Kidney tubule cell (primary cell): ENCODE measurements at regions not wholly inside any gene's neighbourhood (a gene's known extent, or its start where the extent isn't known, plus 50 kb on each side); places are given as distances from the start of the nearest gene placed in this dataset.
"Not testable (repeated sequence)": the region's sequence is repeated elsewhere in the genome, so short reads cannot be mapped to it uniquely, and the experiment has no call there.

Experiments
- DNase-seq: peaks from one replicate; pipeline ENCODE4 v3.0.0-alpha.2; 2018; ENCODE audit warnings: low spot score

DNA sequence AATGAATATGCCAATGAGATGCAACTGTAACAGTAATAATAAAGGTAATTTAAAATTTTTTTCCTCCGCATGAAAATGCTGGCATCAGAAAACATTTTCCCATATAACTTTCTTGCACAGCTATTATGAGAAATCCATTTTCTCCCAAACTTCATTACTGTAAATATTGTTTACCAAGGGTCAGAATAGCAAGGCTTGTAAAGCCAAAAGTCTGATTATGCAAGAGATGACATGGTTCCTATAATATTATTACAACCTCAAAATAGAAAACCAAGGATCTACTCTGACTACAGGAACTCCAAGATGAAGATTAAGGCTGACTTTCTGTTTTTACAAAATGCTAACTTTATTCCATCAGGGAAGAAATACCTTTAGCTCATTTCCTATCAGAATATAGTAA is 162.7 kb upstream of the CDK1 start:
- DNase-seq: no peak

DNA sequence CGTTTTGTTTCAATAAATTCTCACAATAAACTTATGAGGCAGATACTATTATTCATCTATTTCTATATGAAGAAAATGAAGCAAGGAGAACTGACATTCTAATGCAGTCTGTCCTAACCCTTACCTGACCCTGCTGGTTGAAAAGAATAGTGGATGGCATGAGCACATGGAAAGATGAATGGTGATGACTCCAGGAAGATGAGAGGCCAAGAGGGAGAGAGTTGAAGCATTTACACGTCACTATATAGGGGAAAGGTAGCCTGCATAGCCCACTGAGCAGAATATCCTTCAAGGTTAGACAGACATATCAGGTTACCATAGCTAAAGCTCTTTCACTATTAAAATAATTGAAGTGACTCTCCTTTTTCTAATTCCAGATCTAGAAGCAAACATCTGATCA is 163.9 kb upstream of the CDK1 start:
- DNase-seq: no peak

DNA sequence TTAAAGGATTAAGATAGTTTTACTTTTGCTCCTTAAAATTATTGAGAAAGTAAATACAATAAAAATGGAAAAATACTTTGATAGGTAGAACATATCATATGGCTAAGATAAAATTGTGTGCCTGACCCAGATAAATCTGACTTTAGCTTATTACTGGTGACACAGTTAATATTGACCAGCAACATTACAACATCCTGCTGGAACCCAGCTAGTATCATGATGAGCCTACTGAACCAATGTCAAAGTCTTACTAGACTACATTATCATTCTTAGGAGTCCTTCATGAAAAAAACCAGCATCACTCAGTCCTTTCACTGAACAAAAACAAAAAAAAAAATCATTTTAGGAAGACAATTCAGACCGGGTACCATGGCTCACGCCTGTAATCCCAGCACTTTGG is 164.8 kb upstream of the CDK1 start:
- no peak for DNase-seq

DNA sequence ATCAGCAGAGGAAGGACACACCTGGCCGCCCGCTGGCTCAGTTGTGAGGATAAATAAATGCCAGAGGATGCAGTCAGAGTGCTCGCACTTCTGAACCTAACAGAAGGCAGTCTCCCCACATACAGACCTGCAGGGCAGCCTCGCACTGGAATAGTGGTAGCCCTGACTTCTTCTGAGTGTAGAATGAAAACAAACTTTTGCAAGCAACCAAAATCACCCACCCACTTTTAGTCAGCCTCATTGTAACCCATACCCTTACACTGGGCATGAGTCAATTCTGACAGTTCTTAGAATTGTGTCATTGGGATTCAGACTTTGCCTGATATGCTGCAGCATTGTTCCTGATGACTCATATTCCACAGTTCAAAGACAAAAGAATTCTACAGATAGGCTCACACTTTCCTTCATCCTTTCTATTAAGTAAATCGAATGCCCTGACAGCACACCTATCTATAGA is 167.0 kb upstream of the CDK1 start:
- peak; percentile 90 for DNase-seq

DNA sequence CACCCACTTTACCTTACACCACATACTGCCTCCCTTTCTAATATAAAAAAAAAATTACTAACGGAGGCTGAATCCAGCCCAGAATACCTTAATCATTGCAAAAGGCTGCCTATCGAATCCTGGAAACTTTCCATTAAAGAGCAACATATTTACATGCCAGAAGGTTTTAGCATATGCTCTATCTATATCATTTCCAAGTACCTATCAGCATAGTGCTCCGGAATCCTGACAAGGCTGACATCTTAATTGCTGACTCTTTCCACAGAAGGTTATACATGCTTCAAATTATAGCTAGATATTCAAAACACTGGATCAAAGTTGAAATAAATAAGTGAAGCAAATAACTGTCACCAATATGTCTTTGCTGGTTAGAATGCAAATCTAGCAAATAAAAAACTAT is 170.9 kb upstream of the CDK1 start:
- no peak for DNase-seq

DNA sequence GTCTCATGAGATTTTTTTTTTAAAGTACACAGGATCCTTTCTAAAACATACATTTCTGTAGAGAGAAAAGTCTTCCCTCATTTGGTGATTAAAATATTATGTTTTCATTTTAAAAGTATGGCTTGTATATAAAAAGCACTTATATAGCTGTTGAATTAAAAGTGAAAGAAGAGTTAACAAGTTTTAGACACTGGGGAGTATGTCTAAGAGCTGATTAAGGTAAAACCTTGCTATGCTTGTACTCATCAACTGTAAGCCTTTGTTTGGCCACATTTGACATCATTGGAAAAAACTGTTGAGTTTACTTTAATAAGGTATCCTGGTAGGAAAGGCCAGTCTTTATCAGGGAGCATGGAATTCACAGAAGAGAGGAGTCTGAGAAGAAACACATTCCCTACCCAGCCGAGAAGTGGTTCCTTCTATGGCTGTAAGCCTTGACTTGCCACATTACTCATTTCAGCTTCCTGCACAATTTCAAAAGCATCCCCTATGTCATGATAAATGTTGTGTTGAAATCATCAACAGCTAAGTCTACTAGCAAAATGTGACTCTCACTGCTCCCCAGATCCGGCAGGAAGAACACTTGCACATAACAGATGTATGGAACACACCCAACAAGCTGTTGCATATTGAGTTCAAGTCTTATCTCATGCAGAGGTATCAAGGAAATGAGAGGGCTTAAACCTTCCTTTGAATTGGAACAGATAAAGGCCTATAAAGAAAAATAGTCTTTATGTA is 171.8 kb upstream of the CDK1 start:
- peak; percentile 5 for DNase-seq

DNA sequence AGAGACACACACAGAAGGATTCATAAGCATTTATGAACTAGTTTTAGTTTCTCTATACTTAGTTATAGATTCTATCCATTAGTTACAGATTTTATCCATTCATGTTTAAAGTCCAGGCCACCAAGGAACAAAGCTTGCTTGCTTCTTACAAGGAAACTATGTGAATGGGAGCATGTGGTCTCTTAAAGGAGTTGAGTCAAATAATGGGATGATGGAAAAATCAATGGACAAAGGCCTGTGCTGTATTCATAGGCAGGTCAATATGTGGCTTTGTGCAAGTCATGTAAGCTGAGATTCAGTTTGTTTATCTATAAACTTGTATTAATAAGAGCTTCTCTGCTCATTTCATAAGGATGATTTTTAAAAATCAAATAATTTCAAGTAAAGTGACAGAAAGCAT is 172.8 kb upstream of the CDK1 start:
- no peak for DNase-seq

DNA sequence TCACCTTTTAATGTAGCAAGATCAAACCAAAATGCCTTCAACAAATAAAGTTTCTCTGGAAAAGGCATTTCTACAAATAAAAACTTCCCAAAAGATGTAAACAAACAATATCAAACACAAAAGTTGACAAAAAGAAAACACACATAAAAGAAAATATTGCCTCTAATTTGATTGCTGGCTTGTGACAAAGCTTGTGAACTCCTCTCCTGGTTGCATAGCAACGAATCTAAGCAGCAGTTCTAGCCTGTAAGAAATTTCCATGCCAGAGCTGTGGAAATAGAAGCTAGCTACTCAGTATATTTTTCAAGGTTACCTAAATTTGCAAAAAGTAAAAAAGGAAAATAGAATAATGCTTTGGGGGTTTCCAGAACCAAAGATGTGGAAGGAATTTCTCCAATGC is 173.9 kb upstream of the CDK1 start:
- DNase-seq: no peak

DNA sequence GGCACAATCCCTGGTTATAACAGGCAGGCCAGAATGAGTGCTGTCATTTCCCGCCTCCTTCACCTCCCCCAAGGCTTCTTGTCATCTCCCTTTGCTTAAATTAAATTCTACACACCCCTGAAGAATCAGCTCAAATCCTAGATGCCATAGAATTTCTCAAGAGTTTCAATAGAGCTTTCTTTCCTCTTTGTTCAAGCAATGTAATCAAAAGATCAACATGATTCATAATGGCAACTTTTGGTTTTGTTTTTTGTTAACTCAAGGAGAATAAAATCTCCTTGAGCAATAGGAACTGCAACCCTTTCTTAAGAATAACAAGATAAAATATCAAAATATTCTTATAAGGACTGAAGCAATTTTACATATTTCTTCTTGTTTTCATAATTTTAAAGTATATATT is 180.8 kb upstream of the CDK1 start:
- DNase-seq: no peak

DNA sequence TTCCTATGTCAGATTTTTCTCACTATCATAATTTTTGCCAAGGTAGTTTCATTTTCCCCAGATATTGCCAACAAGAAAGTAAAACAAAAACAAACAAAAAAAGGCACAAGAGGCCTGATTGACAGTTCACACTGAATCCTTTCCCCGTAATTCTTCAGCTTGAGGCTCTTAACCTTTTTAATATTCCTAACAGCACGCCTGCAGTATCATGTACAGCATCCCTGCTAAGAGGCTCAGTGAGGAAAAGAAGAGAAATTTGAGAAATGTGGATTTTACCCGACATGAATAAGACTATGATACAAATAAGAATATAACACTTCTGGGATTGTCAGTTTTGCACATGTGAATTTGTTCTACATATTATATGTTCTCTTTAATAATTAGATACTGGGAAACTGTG is 182.4 kb upstream of the CDK1 start:
- DNase-seq: no peak

DNA sequence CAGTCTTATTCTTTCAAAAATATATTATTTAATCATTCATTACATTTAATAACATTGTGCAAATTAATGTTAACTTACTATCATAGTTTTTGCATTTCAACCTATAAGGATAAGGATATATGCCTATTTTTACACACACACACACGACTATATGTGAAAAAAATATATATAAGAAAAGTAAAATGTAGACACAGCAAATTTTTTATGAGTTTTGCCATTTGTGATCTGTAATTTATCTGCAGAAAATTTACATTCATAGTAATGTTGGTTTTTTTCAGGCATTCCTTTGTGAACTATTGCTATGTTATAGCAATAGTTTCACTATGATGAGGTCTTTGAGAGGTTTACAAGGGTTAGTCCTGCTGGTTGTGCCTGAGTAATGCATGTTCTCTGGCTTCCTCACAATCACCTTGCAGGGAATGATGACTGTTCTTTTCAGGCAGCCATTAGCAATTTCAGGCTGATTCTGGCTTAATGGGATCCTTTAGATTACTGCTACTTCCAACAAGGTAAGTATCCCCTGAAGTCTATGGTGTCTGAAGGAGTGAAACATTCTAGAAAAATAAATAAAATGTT is 183.7 kb upstream of the CDK1 start:
- peak; percentile 35 for DNase-seq

DNA sequence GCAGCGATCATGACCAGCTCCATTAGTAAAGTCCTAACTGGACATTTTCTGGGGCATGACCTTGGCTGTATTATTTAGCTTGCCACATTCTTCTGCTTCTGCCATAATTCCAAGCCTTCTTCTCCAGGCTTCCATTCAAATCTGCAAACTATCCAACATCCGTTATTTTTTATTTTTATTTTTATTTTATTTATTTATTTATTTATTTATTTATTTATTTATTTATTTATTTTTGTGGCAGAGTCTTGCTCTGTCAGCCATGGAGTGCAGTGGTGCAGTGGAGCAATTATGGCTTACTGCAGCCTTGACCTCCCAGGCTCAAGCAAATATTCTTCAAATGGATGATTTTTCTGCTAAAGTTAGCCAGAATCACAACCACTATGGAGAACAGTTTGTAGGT is 187.2 kb upstream of the CDK1 start:
- DNase-seq: no peak

DNA sequence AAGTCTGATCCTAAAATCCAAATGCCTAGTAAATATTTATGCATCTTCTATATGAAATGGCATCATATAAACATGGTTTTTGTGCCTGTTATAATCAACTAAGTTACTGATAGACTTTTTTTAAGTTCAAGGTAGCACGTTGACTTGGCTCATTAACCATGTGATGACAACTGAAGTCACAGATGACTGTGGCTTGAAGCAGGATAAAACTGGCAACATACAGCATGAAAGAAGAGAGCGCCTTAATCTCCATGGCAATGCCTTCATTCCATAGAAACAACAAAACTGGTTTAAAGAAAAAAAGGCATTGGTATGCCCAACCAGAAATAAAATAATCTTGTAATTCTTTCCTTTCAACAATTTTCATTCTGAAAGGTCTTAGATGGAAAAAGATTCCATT is 188.9 kb upstream of the CDK1 start:
- DNase-seq: no peak

DNA sequence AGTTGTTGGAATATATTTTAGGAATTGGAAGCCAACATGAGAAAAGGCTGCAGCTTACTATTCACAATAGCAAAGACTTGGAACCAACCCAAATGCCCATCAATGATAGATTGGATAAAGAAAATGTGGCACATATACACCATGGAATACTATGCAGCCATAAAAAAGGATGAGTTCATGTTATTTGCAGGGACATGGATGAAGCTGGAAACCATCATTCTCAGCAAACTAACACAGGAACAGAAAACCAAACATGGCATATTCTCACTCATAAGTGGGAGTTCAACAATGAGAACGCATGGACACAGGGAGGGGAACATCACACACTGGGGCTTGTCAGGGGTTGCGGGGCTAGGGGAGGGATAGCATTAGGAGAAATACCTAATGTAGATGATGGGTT is 192.1 kb upstream of the ANK3 start:
- not testable (repeated sequence) for DNase-seq

DNA sequence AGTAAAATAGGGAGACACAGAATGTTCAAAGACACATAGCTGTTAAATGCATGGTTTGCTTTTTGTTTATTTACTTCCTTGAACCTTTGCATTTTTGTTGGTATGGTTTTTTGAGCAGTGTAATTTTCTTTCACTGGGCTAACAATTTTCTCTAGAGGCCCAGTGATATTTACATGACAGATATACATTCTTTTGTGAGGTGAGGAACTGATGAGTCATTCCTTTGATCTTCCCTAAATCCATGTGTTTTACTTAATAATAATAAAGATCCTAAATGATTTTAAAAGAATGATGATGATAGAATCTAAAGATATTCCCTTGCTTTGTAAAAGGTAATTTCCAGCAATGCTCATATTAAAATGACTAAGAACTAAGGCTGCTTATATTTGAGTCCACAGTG is 188.5 kb upstream of the ANK3 start:
- DNase-seq: no peak

DNA sequence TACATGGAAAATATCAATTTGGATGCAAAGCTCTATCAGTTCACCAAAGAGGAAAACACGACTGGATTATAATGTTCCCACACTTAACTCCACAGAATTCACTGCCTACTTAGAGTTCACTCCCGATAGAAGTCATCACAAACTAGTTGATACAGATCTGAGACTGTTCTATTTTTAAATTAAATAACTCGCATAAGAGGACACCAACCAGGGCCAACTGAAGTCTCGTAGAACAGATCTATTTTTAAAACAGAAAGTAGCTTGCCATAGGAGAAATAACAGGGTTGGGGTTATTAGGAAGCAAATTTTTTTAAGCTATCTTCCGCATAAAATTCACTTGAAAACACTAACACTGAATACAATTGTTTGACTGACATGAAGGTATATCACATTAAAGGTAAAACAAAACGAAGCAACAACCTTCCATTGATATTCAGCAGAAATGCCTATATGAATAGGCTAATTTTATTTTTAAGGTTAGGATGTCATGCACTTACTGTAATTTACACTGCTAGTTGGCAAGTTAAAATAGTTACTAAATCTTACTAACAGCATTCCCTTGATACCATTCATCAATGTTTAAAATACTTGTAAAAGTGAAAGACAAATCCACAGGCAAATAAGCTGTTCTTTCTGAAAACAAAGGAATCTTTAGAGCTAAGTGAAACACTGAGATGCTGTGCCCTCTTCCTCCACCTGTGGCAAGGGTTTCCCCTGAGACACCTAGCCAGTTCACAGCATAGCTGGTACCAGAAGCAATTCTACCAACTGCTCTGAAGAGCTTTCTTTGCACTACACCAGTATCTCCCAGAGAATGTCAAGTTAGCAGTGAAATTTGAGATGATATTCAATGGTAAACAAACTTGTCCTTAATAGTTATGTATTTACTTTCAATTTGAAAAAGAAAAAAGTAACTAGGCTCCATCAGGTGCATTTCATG is 186.7 kb upstream of the ANK3 start:
- DNase-seq: no peak

DNA sequence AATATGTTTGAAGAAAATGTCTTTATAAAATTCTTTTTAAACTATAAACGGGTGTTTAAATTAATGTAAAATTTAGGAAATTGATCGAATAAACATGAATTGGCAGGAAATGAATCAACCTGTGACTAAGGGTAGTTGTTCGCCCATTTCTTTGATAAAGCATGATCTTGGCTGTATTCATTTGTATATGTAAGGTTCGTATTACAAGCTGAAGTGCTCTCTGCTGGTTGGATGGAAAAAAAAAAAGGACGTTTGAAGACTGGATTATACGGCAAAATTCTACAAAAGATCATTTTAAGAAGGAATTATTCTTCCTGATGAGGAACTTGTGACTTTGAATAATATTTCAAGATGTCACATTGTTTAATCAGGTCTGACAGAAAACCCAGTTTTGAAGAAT is 185.4 kb upstream of the ANK3 start:
- DNase-seq: no peak

DNA sequence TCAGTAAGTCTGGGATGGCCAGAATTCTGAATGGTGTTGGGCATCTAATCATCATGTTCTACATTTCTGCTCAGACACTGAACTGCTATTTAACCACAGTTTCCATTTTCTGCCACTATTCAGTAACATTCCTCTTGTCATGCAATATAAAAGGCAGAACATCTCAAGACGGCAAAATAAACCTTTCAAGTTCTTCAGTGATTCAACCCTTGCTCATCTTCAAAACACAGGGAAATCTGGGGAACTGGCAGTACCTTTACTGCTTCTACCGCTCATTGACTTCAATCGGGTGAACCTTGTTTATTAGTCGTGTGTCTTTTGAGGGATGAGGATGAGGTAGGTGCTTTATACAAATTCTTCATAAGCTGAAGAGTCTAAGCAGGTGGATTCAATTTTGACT is 184.7 kb upstream of the ANK3 start:
- DNase-seq: no peak

DNA sequence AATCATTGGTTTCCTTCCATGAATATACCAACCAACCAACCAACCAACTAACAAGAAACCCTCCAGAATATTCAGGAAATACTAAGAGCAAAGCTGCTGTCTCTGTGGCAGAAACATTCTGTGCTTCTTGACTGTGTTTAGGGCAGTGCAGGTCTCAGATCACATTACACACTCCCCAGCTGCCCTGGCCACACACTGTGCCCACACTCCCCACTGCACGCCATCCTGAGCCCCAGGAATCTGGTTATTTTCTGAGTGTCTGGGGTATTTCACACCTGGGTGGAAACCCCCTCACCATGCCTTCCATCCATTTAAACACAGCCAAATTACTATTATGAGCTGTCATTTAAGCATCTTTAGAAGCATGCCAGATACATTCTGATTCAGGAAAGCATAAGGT is 183.7 kb upstream of the ANK3 start:
- DNase-seq: peak; percentile 94

DNA sequence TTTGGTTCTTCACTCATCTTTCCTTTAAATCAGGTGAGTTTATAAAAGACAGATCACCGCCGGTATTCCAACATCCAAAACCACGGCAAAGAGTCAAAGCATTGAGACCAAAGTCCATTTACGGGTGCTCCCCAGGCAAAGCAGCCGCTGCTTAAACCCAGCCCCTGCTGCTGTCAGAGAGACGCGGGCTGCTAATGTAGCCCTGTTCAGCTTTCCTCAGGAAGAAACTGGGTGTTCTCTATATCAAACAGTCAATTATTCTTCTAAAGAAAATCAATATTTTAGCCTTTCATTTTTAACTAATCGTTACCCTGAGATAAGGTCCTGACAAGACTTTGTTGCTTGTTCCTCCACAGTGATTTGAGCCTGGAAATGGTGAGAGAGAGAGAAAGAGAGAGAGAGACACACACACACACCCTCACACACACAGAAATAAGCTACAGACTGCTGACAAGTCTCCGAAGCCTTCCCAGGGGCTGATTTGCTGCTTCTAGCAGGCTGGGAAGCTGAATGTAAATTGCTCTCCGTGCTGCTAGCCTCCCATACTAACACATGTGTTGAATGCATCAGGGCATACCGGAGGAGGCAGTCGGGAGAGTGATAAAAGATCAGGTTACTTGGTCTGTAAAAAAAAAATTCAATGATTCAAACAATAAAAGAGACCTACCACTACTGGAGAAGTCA is 183.0 kb upstream of the ANK3 start:
- peak; percentile 78 for DNase-seq

DNA sequence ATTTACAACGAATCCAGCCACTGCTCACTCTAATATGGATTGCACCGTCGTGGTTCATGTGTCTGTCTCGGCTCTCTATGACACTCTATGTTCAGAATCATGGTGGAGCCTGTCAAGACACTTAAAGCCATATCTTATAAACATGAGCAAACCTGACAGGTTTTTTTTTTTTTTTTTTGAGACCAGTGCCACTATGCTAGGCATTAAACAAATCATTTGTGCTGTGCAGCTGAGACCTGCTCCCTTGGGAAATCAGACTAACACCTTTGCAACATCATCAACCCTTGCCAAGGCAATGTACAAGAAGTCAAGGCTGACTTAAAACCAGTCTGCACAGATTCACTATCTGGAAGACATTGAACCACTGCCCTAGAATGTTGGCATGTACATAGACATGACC is 181.2 kb upstream of the ANK3 start:
- DNase-seq: no peak

DNA sequence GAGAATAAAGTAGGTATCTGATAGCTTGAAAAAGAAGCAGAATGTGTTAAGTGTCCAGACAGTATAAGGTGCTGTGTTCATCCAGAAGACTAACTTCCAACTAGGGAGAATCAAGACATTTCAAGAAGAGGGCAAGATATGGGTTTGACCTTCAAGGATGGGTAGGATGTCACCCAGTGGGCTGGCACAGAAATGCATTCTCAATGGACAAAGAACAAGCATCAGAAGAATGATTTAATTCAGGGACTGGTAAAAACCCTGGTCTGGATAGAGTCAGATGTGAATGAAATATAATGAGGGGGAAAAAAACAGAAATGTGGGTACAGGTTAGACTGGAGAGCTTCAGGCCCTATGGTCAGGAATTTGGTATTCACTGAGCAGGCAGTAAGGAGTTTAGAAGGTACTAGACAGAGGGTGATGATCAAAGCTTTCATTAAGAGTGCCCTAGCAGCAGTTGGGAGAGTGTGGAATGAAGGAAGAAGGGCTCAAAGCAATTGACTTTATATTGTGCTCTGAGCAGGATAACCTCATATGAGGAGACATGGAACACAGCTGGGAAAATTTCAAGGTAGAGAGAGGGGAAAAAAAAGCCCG is 180.7 kb upstream of the ANK3 start:
- DNase-seq: no peak
